ENCODE measurements at regions not wholly inside any gene's neighbourhood (a gene's known extent, or its start where the extent isn't known, plus 50 kb on each side); places are given as distances from the start of the nearest gene placed in this dataset.

DNA sequence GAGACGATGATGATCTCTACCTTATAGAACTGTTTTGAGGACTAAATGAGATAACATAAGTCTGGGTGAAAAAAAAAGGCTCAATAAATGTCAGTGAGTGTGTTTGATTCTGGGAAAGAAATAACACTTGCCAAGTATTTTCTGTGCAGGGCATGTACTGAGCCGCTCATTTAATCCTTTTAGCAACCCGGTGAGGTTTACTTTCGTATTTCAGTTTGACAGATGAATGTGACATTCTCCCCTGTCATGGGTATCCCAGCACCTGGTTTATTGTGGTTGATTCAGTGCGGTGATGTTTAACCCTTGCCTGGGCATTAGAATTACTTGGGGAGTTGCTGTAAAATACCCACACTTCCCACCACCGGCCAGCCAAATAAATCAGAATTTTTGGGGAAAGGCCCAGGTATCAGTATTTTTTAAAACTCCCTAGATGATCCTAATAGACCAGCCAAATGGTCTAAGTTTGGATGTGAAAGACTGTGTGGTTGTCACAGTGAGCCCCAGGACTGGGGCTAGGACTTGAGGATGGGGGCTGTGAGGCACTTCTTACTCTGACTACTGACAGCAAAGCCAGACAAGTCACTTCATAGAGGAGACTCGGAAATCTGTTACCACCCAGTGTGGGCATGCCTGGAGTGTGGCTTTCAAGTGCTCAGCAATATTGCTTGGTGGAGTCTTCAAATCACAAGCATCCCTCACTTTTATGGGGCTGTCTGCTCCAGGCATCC, 100.2 kb upstream of the KCNG1 start:
- no peak for DNase-seq
- in situ Hi-C loops (cut with MboI; ENCODE audit: low pct_unique_long_range_greater_than_20kb, low sequenced_read_pairs) = no loop called here

DNA sequence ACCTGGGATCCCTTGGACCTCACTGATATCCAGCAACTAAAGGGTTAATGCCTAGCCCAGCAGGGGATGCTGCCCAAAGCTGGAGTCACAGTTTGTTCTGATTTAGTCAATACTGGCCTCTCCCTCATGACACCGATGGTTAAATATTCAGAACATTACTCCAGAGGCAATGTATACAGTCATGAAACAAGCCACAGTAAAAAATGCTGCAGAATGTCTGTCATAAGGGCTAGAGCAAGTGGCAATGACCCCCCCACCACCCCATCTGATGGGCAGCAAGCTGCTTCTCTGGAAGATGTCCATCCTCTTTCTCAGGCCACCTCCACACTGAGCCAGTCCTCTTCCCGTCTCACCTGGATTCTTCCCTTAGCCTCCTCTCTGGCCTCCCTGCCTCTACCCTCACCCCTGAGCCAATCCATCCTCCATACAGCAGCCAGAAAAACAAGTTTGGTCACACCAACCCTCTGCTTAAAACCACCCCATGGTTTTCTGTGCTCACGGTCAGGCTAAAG, 99.0 kb upstream of the KCNG1 start:
- DNase-seq = no peak
- in situ Hi-C loops (cut with MboI; ENCODE audit: low pct_unique_long_range_greater_than_20kb, low sequenced_read_pairs) = no loop called here

DNA sequence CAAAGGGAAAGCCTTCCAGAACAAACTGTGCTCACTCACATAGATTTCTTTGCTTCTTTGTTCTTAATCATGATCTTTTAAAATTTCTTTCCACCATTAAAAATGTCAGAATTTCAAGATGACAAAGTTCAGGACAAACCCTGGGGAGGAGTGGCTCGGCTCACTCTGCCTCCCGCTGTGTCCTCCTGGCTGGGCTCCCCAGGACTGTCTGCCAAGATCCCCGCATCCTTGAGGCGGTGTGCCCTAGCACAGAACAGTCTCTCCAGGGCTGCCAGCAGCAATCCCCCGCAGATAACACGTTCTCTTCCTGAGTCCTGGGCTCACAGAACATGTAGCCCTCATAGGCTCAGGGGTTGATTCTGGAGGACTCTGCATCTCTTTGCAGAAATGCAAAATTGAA, 98.4 kb upstream of the KCNG1 start:
- in situ Hi-C loops (cut with MboI; ENCODE audit: low pct_unique_long_range_greater_than_20kb, low sequenced_read_pairs) = no loop called here
- no peak for DNase-seq

DNA sequence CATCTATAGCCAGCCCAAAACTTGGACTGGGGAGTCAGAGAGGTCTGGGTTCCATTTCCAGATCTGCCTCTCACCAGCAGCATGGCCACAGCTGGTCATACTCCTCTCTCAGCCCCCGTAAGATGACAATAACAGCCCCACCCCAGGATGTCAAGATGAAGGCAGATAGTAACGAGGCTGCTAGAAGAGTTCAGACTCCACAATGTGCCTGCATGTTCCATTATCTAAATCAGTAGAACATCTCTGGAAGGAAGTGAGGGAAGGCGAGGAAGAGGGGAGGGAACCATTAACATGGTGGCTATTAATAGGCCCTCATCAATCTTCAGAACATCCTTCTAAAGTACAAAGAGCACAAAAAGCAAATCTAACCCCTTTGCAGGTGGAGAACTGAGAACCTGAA, 98.0 kb upstream of the KCNG1 start:
- in situ Hi-C loops (cut with MboI; ENCODE audit: low pct_unique_long_range_greater_than_20kb, low sequenced_read_pairs) = no loop called here
- DNase-seq = no peak

DNA sequence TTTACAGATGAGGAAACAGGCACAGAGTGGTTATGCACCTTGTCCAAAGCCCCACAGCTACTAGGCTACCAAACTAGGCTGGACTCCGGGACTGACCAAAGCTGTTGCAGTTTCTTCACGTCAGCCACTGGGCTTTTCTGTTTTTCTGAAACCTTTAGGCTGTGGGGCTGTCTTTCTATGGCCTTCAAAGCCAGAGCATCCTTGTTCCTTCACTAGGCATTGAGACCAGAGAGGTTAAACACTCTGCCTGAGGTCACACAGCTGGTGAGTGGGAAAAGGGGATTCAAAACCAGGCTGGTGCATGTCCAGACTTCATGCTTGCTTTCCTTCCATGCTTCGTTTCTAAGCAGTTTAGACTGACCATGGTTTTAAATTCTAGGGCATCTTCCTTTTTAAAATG, 97.5 kb upstream of the KCNG1 start:
- DNase-seq = no peak
- in situ Hi-C loops (cut with MboI; ENCODE audit: low pct_unique_long_range_greater_than_20kb, low sequenced_read_pairs) = no loop called here

DNA sequence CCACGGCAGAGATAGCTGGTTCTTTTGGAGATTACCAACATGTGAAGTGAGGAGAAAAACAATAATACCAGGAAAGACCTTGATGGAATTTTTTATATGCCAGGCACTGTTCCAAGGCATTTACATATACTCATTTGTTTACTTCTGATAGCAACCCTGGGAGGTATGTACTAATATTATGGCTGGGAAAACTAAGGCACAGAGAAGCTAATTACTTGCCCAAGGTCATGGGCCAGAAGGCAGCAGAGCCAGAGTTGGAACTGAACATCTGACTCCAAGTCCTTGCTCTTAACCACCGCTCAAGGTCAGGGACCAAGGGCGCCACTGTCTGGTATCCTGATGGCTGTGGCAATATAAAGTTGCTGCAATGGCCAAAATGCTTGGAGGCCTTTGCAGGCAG, 97.0 kb upstream of the KCNG1 start:
- DNase-seq = no peak
- in situ Hi-C loops (cut with MboI; ENCODE audit: low pct_unique_long_range_greater_than_20kb, low sequenced_read_pairs) = no loop called here

DNA sequence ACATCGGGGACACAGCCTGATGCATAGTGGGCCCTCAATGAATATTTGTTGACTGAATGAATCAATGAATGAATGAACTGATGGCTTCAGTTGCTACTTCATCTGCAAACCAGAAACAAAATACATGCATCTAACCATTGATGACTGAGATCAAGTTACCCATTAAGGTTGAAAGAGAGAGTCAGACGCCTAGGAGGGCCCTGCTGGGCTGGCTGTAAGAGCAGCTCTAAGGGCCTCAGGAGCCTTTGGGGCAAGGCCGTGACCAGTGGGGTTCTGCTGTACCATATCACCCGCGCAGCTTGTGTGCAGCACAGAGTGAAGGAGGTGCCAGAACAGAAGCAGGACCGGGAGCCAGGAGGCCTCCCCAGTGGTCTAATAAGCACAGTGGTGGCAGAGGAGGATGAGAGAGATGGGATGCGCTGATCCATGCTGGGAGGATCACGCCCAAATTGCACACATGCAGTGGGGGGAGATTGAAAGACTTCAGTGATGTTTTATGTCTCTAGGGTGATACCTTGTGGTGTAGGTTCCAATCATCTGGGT, 96.1 kb upstream of the KCNG1 start:
- in situ Hi-C loops (cut with MboI; ENCODE audit: low pct_unique_long_range_greater_than_20kb, low sequenced_read_pairs) = no loop called here
- DNase-seq = no peak

DNA sequence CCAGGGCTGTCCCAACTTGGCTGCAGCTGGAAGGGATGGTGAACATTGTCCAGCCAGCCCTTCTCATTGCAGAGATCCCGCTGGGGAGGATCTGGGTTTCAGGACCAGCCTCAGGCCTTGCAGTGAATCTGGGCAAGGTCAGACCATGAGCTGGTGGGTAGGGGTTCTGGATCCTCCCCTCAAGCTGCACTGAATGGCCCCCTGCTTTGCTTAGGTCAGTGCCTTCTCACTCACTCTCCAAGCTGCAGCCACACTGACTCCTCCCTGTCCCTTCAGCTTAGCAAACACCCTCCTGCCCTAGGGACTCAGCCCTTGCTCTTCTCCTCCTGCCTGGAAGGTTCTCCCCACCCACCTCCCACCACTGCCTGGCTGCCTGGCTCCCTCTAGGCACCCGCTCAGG, 95.3 kb upstream of the KCNG1 start:
- DNase-seq = no peak
- in situ Hi-C loops (cut with MboI; ENCODE audit: low pct_unique_long_range_greater_than_20kb, low sequenced_read_pairs) = no loop called here

DNA sequence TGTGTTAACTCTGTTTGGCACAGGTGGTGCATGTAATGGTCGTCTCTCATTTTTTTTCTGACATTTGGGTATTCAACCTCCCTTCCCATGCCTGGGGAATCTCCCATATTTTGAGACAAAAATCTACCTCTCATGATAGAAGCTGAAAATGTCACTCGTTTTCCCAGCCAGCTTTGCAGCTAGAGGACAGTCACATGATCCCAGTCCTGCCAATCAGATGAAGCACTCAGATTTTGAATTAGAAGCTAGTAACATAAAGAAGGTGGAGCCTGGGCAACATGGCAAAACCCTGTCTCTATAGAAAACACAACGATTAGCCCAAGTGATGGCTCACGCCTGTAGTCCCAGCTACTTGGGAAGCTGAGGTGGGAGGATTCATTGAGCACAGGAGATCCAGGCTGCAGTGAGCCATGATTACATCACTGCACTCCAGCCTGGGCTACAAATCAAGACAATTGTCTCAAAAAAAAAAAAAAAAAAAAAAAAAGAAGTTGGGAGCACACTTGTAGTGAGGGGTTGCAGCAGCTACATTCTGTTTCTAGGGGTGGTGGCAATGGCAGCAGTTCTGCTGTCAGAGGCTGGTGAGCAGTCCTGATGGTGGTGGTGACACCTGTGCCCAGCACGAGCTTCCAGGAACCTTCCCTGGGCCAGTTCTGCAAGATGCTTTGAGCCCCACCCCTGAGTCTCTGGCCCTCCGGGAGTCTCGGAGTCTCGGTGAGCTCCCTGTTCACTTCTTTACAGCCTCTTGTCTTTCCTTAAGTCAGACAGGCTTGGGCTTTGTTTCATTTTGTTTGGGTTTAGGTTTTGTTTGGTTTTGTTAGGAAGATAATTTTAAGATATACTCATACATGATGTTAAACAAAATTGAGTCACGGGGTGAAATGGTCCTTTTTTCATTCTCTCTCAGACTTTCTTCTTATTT, 94.1 kb upstream of the KCNG1 start:
- no peak for DNase-seq
- in situ Hi-C loops (cut with MboI; ENCODE audit: low pct_unique_long_range_greater_than_20kb, low sequenced_read_pairs) = no loop called here

DNA sequence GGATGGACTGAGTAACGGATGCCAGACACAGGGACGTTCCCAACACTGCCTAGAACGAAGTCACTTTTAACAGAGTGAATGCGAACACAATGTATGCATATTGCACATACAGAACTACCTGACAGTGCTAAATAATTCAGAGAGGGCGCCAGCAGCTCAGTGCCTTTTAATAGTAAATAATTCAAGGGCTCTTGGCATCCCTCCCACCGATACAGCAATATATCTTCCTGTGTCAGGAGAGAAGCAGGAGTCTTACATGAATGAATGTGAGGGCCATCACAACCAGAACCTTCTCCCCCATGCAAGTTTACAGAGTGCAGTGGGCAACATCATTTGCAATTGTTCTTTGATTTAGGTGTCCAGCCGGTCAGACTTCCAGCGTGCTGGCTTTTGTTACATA, 88.4 kb upstream of the KCNG1 start:
- in situ Hi-C loops (cut with MboI; ENCODE audit: low pct_unique_long_range_greater_than_20kb, low sequenced_read_pairs) = no loop called here

DNA sequence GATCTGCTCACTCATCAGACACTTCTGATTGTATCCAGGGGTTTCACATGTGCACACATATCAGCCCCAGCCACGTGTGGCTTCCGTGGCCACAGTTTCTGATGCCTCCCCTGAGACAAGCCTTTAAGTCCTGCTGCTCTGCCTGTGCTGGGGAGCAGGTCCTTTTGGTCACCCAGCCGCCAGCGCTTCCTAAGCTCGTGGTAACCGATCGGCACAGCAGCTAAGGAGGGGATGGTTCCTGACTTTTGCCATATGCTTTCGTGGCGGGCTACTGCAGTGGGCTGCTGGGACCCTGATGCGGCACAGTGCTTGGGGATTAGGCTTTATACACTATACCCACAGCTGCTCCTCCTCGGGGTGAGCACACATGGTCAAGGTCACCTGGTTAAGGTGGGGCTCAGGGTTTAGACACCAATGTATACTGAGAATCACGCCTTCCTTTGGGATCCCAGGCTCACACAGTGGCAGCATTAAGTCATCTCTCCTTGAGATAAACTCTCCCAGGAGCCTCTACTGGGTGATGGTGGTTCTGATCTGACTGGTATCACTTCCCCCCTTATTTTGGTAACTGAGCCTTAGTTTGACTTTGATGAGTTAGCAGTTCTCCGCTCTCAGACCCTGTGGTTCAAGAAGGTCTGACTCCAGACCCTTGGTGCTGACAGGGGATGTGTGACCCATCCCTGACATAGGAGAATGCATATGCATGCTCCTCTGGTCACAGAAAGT, 85.9 kb upstream of the KCNG1 start:
- in situ Hi-C loops (cut with MboI; ENCODE audit: low pct_unique_long_range_greater_than_20kb, low sequenced_read_pairs) = no loop called here
- no peak for DNase-seq

More for the DNA sequence above, 88.4 kb upstream of the KCNG1 start:
- no peak for DNase-seq

DNA sequence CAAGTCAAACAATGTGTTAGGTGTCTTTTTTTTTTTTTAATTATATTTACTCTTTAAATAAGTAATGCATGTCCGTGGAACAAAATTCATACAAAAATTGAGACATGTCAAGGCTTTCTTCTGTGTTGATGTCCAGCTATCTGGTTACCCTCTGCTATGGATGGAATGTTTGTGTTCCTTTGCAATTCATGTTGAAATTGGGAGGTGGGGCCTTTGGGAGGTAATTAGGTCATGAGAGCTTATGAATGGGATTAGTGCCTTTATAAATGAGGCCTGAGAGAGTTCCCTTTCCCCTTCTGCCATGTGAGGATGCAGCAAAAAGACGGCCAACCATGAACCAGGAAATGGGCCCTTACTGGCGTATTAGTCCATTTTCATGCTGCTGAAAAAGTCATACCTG, 83.1 kb upstream of the KCNG1 start:
- no peak for DNase-seq
- in situ Hi-C loops (cut with MboI; ENCODE audit: low pct_unique_long_range_greater_than_20kb, low sequenced_read_pairs) = no loop called here

DNA sequence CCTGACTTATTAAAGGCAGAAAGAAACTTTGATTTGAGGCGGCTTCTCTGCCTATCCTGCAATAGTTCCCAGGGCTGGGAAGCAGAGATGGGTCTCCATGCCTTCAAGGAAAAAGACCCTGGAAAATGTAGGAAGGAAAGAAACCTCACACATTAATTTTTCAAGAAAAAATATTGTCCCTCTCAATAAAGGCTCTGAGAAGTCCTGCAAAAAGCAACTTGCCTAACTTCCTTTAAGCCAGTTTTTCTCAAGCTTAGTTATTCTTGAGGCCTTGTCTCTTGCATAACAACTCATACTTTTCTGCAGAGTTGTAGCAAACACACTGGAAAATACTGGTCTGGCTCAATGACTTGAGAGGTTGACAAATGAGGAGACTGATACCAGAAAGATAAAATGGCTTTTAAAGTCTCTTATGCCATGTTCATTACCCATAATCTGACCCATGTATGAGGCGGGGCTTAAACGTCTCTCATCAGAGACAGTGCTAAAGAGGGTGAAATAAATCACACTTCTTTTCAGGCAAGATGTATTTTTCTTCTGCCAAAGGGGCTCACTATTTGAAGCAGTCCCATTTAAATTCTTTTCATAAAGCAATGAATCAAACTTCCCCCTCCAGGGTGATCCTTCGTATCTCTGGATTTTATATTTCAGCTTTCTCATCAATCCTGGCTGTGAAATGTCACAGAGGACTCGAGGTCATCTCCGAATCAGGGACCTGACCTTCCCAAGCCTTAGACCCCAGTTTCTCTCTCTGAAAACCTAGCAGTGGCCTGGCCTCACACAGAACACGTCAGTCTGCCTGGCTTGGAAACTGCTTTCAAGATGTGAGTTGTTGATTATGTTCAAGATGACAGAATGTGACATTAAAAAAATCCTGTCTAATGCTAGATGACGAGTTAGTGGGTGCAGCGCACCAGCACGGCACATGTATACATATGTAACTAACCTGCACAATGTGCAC, 82.3 kb upstream of the KCNG1 start:
- in situ Hi-C loops (cut with MboI; ENCODE audit: low pct_unique_long_range_greater_than_20kb, low sequenced_read_pairs) = no loop called here

DNA sequence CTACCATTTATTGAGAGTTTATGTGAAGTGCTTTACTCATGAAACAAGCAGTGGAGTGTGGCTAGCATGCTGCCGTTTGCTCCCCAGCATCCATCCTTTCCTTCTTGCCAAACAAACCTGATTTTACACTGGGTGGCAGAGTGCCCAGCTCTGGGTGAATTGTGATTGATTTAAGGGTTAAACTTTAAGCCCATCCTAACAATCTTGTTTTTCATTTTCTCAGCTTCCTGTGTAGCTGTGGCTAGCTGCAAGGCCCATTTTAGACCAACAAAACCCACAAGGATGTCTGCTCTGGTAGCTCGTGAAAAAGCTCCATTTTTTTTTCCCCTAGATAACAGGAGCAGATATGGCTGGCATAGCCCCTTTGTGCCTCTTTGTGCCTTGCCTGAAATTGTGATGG, 77.7 kb upstream of the KCNG1 start:
- no peak for DNase-seq
- in situ Hi-C loops (cut with MboI; ENCODE audit: low pct_unique_long_range_greater_than_20kb, low sequenced_read_pairs) = no loop called here

More for the DNA sequence above, 82.3 kb upstream of the KCNG1 start:
- no peak for DNase-seq

DNA sequence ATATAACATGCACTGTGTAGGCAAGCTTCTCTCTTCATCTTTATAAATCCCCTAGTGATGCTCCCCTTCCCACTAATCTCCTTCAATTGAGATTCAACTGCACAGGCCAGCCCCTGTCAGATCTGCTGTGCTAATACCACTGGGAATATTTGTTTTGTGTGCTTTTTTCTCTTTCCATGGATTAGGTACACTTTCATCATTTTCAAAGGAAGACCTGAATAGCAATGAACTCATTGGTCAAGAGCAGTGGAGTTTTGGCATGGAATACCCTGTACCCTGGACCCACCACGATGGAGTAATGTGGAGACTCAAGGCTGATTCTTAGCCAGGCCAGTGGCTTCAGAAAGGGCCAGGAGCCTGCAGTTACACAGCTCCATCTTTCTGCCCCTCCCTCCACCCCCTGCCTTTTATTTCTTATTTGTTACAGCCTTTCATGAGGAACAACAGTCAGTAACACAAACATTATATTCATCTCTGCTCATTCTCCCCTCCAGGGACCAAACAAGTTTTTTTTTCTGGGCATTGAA, 75.4 kb upstream of the KCNG1 start:
- DNase-seq = no peak
- in situ Hi-C loops (cut with MboI; ENCODE audit: low pct_unique_long_range_greater_than_20kb, low sequenced_read_pairs) = no loop called here

DNA sequence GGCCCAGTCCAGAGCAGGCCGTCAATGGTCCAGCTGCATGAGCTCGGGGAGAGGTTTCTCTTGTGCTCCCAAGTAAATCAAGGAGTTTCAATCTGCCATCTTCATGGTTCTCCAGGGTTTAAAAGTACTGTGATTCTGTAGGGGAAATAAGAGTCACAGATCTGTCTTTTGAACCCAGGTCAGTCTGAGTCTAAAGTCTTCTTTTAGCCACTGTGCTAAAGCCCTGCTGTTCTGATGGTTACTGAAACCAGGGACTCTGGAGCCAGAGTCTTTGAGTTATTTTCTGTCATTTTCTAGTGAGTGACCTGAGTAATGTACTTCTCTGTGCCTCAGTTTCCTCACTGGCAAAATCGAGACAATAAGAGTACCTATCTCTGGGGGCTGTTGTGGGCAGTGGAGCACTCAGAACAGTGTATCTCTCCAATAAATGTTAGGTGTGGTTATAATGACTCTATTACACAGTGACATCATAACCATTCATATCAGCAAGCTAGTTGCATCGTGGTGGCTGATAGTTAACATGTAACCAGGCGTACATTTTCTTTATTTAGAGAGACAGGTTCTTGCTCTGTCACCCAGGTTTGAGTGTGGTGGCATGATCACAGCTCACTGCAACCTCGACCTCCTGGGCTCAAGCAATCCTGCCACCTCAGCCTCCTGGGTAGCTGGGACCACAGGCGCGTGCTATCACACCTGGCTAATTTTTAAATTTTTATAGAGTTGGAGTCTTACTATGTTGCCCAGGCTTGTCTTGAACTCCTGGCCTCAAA, 74.6 kb upstream of the KCNG1 start:
- DNase-seq = no peak
- in situ Hi-C loops (cut with MboI; ENCODE audit: low pct_unique_long_range_greater_than_20kb, low sequenced_read_pairs) = no loop called here

DNA sequence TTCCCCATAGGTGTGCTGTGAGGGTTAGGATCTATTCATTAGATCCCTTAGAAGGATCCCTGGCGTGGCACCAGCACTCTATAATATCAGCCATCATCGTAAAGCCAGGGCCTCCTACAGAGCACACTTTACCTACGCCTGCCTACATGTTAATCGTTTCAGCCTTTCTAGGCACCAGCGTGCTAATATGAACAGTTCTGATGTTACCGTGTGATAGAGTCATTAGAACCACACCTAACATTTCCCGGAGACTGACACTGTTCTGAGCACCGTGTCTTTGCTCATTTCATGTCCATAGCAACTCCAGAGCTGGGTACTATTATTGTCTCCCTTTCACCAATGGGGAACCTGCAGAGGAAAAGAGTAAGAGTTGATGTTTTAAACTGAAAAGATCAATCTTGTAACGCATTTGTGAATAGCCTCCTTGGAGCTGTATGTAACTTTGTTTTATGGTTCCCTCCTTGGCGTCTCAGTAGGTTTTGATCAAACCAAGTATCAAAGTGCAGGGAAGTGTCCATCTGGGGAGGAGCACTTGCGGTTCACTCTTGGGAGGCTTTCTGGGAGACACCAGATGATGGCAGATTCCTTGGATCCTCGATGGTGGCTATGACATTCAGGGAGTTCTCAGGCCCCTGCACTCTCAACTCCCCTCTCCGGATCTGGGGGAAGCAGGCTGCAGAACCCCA, 73.8 kb upstream of the KCNG1 start:
- in situ Hi-C loops (cut with MboI; ENCODE audit: low pct_unique_long_range_greater_than_20kb, low sequenced_read_pairs) = no loop called here
- DNase-seq = no peak
